IPS DF 4.7 (cell line): ENCODE measurements at regions not wholly inside any gene's neighbourhood (a gene's known extent, or its start where the extent isn't known, plus 50 kb on each side); places are given as distances from the start of the nearest gene placed in this dataset.

Experiments used
- DNase-seq: peaks from one replicate; pipeline ENCODE4 v3.0.0-alpha.2; 2013; ENCODE audit warnings: low spot score; ENCODE audit errors: extremely low read depth

- DNase-seq, result no peak
Observed at GRCh38 chr11:106456647-106457046, 379.2 kb downstream of the AASDHPPT start.

- DNase-seq, result no peak
Observed at GRCh38 chr11:106457727-106458126, 380.3 kb downstream of the AASDHPPT start.

GRCh38 chr11:106459135-106459534 is 381.7 kb downstream of the AASDHPPT start:
- no peak for DNase-seq

- no peak for DNase-seq
Observed at GRCh38 chr11:106461148-106461691, 383.8 kb downstream of the AASDHPPT start.

- no peak for DNase-seq
Observed at GRCh38 chr11:106461839-106462545, 384.5 kb downstream of the AASDHPPT start.

- no peak for DNase-seq
Observed at GRCh38 chr11:106463154-106463553, 385.7 kb downstream of the AASDHPPT start.

GRCh38 chr11:106463796-106464201 is 386.3 kb downstream of the AASDHPPT start:
- DNase-seq, result no peak

GRCh38 chr11:106464728-106465127 is 387.3 kb downstream of the AASDHPPT start:
- DNase-seq, result no peak

- DNase-seq, result no peak
Observed at GRCh38 chr11:106466521-106467080, 389.1 kb downstream of the AASDHPPT start.

GRCh38 chr11:106467501-106467900 is 390.0 kb downstream of the AASDHPPT start:
- no peak for DNase-seq

GRCh38 chr11:106468086-106468485 is 390.6 kb downstream of the AASDHPPT start:
- DNase-seq, result no peak

- DNase-seq, result no peak
Observed at GRCh38 chr11:106468531-106468930, 391.1 kb downstream of the AASDHPPT start.

GRCh38 chr11:106470230-106470629 is 392.8 kb downstream of the AASDHPPT start:
- no peak for DNase-seq

GRCh38 chr11:106471276-106471675 is 393.8 kb downstream of the AASDHPPT start:
- no peak for DNase-seq

GRCh38 chr11:106473089-106473722 is 395.7 kb downstream of the AASDHPPT start:
- DNase-seq, result no peak

- no peak for DNase-seq
Observed at GRCh38 chr11:106474274-106474673, 396.8 kb downstream of the AASDHPPT start.

- no peak for DNase-seq
Observed at GRCh38 chr11:106475181-106475580, 397.7 kb downstream of the AASDHPPT start.

GRCh38 chr11:106477776-106478175 is 400.3 kb downstream of the AASDHPPT start:
- DNase-seq, result no peak

GRCh38 chr11:106479646-106480045 is 402.2 kb downstream of the AASDHPPT start:
- DNase-seq, result no peak

GRCh38 chr11:106480581-106481190 is 403.2 kb downstream of the AASDHPPT start:
- DNase-seq, result no peak

- no peak for DNase-seq
Observed at GRCh38 chr11:106482917-106483785, 405.7 kb downstream of the AASDHPPT start.
